ENCODE measurements at regions not wholly inside any gene's neighbourhood (a gene's known extent, or its start where the extent isn't known, plus 50 kb on each side); places are given as distances from the start of the nearest gene placed in this dataset.

GRCh38 chr6:75546381-75546780 is 52.8 kb upstream of the FILIP1 start:
- no peak for TF ChIP-seq EZH2 (IDR thresholded peaks at IDR 0.05; ENCODE audit: low read length, missing control alignments)
- TF ChIP-seq CTCF (conservative IDR thresholded peaks at IDR 0.05 in 1 of 2, IDR thresholded peaks at IDR 0.05 in 1 of 2; ENCODE audit: low read depth in 1 of 2, low read length in 2 of 2): peak in 1 of 2 donors; percentile 28
- H3K4me3 ChIP-seq (replicated peaks in 1 of 4; ENCODE audit: control extremely low read depth in 1 of 4, insufficient read depth in 1 of 4, low read depth in 3 of 4, low read length in 4 of 4): no peak overlapping the region
- H3K36me3 ChIP-seq (ENCODE audit: control insufficient read depth, insufficient read depth, low read length): no peaks in the 10 kb centered on the region
- no peak overlapping the region for H2AFZ ChIP-seq (ENCODE audit: low read length)
- H3K27me3 ChIP-seq (ENCODE audit: control insufficient read depth, insufficient read depth, low read length): no peaks in the 10 kb centered on the region
- no peak overlapping the region for H3K9ac ChIP-seq (ENCODE audit: insufficient read depth, low read length)
- H3K4me1 ChIP-seq (ENCODE audit: control insufficient read depth, extremely low read depth, insufficient read depth, low read length): no peaks in the 10 kb centered on the region
- peak in 1 of 2 donors; percentile 64 for DNase-seq (ENCODE audit: low read depth in 2 of 2)
- no peaks in the 10 kb centered on the region for H4K20me1 ChIP-seq (ENCODE audit: control insufficient read depth, extremely low read depth, insufficient read depth, low read length)
- H3K79me2 ChIP-seq (ENCODE audit: control insufficient read depth, insufficient read depth, low read length): no peaks in the 10 kb centered on the region
- H3K4me2 ChIP-seq (ENCODE audit: extremely low read depth, insufficient read depth, low read length): no peak overlapping the region
- H3K9me3 ChIP-seq (ENCODE audit: control insufficient read depth, insufficient read depth, low read depth, low read length): no peaks in the 10 kb centered on the region
- H3K27ac ChIP-seq (ENCODE audit: insufficient read depth, low read length): no peak overlapping the region

- Histone ChIP-seq H3K9me3 (ENCODE audit: control insufficient read depth, insufficient read depth, low read depth, low read length) (no peaks in the 10 kb centered on the region), H4K20me1 (ENCODE audit: control insufficient read depth, extremely low read depth, insufficient read depth, low read length) (no peaks in the 10 kb centered on the region), H3K4me1 (ENCODE audit: control insufficient read depth, extremely low read depth, insufficient read depth, low read length) (no peaks in the 10 kb centered on the region), H3K27ac (ENCODE audit: insufficient read depth, low read length) (no peak overlapping the region), H2AFZ (ENCODE audit: low read length) (no peak overlapping the region), H3K27me3 (ENCODE audit: control insufficient read depth, insufficient read depth, low read length) (no peaks in the 10 kb centered on the region), H3K4me3 (replicated peaks in 1 of 4; ENCODE audit: control extremely low read depth in 1 of 4, insufficient read depth in 1 of 4, low read depth in 3 of 4, low read length in 4 of 4) (no peak overlapping the region), H3K79me2 (ENCODE audit: control insufficient read depth, insufficient read depth, low read length) (no peaks in the 10 kb centered on the region), H3K9ac (ENCODE audit: insufficient read depth, low read length) (no peak overlapping the region), H3K4me2 (ENCODE audit: extremely low read depth, insufficient read depth, low read length) (no peak overlapping the region), H3K36me3 (ENCODE audit: control insufficient read depth, insufficient read depth, low read length) (no peaks in the 10 kb centered on the region)
- TF ChIP-seq CTCF (conservative IDR thresholded peaks at IDR 0.05 in 1 of 2, IDR thresholded peaks at IDR 0.05 in 1 of 2; ENCODE audit: low read depth in 1 of 2, low read length in 2 of 2) (no peak), EZH2 (IDR thresholded peaks at IDR 0.05; ENCODE audit: low read length, missing control alignments) (no peak)
- peak in 1 of 2 donors; percentile 23 for DNase-seq (ENCODE audit: low read depth in 2 of 2)
These were observed 51.0 kb upstream of the SENP6 start for GRCh38 chr6:75550544-75551167.

GRCh38 chr6:75551367-75551952 is 50.2 kb upstream of the SENP6 start:
- H3K4me1 ChIP-seq (ENCODE audit: control insufficient read depth, extremely low read depth, insufficient read depth, low read length): no peaks in the 10 kb centered on the region
- H3K4me3 ChIP-seq (replicated peaks in 1 of 4; ENCODE audit: control extremely low read depth in 1 of 4, insufficient read depth in 1 of 4, low read depth in 3 of 4, low read length in 4 of 4): no peak overlapping the region
- no peak overlapping the region for H2AFZ ChIP-seq (ENCODE audit: low read length)
- H3K79me2 ChIP-seq (ENCODE audit: control insufficient read depth, insufficient read depth, low read length): no peaks in the 10 kb centered on the region
- H4K20me1 ChIP-seq (ENCODE audit: control insufficient read depth, extremely low read depth, insufficient read depth, low read length): no peaks in the 10 kb centered on the region
- H3K9ac ChIP-seq (ENCODE audit: insufficient read depth, low read length): no peak overlapping the region
- no peak for DNase-seq (ENCODE audit: low read depth in 2 of 2)
- H3K27me3 ChIP-seq (ENCODE audit: control insufficient read depth, insufficient read depth, low read length): no peaks in the 10 kb centered on the region
- H3K9me3 ChIP-seq (ENCODE audit: control insufficient read depth, insufficient read depth, low read depth, low read length): no peaks in the 10 kb centered on the region
- H3K27ac ChIP-seq (ENCODE audit: insufficient read depth, low read length): no peak overlapping the region
- no peaks in the 10 kb centered on the region for H3K36me3 ChIP-seq (ENCODE audit: control insufficient read depth, insufficient read depth, low read length)
- H3K4me2 ChIP-seq (ENCODE audit: extremely low read depth, insufficient read depth, low read length): no peak overlapping the region
- no peak for TF ChIP-seq CTCF (conservative IDR thresholded peaks at IDR 0.05 in 1 of 2, IDR thresholded peaks at IDR 0.05 in 1 of 2; ENCODE audit: low read depth in 1 of 2, low read length in 2 of 2)
- TF ChIP-seq EZH2 (IDR thresholded peaks at IDR 0.05; ENCODE audit: low read length, missing control alignments): no peak

All from fibroblast of lung (primary cell).